HFFc6 (cell line): ENCODE measurements at regions not wholly inside any gene's neighbourhood (a gene's known extent, or its start where the extent isn't known, plus 50 kb on each side); places are given as distances from the start of the nearest gene placed in this dataset.

ENCODE experiments used
- DNase-seq: peaks from one replicate; pipeline ENCODE4 v3.0.0-alpha.2; 2018
- H3K27ac Mint-ChIP-seq: 2 replicates; pipeline ENCODE4 v1.8.0; 2020; ENCODE audit warnings: mild to moderate bottlenecking, mixed read lengths
- H3K27me3 Mint-ChIP-seq: 2 replicates; pipeline ENCODE4 v1.8.0; 2021; ENCODE audit warnings: mild to moderate bottlenecking, moderate library complexity, mixed read lengths; ENCODE audit not compliant: insufficient read depth
- H3K36me3 Mint-ChIP-seq: 2 replicates; pipeline ENCODE4 v1.8.0; 2021; ENCODE audit warnings: low read depth, mixed read lengths
- H3K4me1 Mint-ChIP-seq: 2 replicates; pipeline ENCODE4 v1.8.0; 2020; ENCODE audit warnings: low read depth, mixed read lengths
- H3K4me3 Mint-ChIP-seq: 2 replicates; pipeline ENCODE4 v1.8.0; 2020; ENCODE audit warnings: mild to moderate bottlenecking, moderate library complexity, mixed read lengths
- H3K9me3 Mint-ChIP-seq: 2 replicates; pipeline ENCODE4 v1.8.0; 2020; ENCODE audit warnings: mild to moderate bottlenecking, mixed read lengths
- CTCF ChIP-seq: fragments of 200-600 bp; sonication (generic); IDR thresholded peaks from 2 replicates; pipeline ENCODE4 v1.5.0; 2021; ENCODE audit warnings: antibody characterized with exemption, mild to moderate bottlenecking

GRCh38 chr1:14055442-14056223 is 355.6 kb downstream of the PRDM2 start:
- no peaks in the 10 kb centered on the region for H3K27me3 Mint-ChIP-seq
- no peak overlapping the region for H3K4me3 Mint-ChIP-seq
- no peak for TF ChIP-seq CTCF
- no peak for DNase-seq
- peaks cover 6% of the 10 kb centered on the region; the same call in 1 of the 2 replicates for H3K36me3 Mint-ChIP-seq
- H3K9me3 Mint-ChIP-seq = peaks cover 74% of the 10 kb centered on the region
- no peaks in the 10 kb centered on the region for H3K4me1 Mint-ChIP-seq
- no peak overlapping the region for H3K27ac Mint-ChIP-seq

- TF ChIP-seq CTCF = no peak
- H3K27me3 Mint-ChIP-seq = peaks cover 2% of the 10 kb centered on the region
- no peak for DNase-seq
- no peak overlapping the region for H3K27ac Mint-ChIP-seq
- H3K4me3 Mint-ChIP-seq = no peak overlapping the region
- no peaks in the 10 kb centered on the region for H3K4me1 Mint-ChIP-seq
- H3K9me3 Mint-ChIP-seq = peaks cover 62% of the 10 kb centered on the region
- no peaks in the 10 kb centered on the region for H3K36me3 Mint-ChIP-seq
Measured at GRCh38 chr1:14057640-14058039, 357.7 kb downstream of the PRDM2 start.

- no peak overlapping the region for H3K27ac Mint-ChIP-seq
- no peak for TF ChIP-seq CTCF
- H3K9me3 Mint-ChIP-seq = peaks cover 58% of the 10 kb centered on the region
- no peaks in the 10 kb centered on the region for H3K36me3 Mint-ChIP-seq
- no peak overlapping the region for H3K4me3 Mint-ChIP-seq
- DNase-seq = no peak
- peaks cover 4% of the 10 kb centered on the region for H3K27me3 Mint-ChIP-seq
- no peaks in the 10 kb centered on the region for H3K4me1 Mint-ChIP-seq
Measured at GRCh38 chr1:14061204-14061603, 361.2 kb downstream of the PRDM2 start.

GRCh38 chr1:14061722-14062121 is 361.7 kb downstream of the PRDM2 start:
- Mint-ChIP-seq H3K27me3 (peaks cover 4% of the 10 kb centered on the region), H3K9me3 (peaks cover 53% of the 10 kb centered on the region), H3K4me1 (no peaks in the 10 kb centered on the region), H3K4me3 (no peak overlapping the region), H3K36me3 (0 out of 2 replicates have a peak, but pooled peaks cover under 1% of the 10 kb centered on the region), H3K27ac (no peak overlapping the region)
- no peak for TF ChIP-seq CTCF
- no peak for DNase-seq

GRCh38 chr1:14062669-14063068 is 362.7 kb downstream of the PRDM2 start:
- Mint-ChIP-seq H3K4me1 (no peaks in the 10 kb centered on the region), H3K36me3 (0 out of 2 replicates have a peak, but pooled peaks cover 5% of the 10 kb centered on the region), H3K9me3 (peaks cover 51% of the 10 kb centered on the region), H3K27ac (no peak overlapping the region), H3K27me3 (peaks cover 4% of the 10 kb centered on the region), H3K4me3 (no peak overlapping the region)
- no peak for TF ChIP-seq CTCF
- DNase-seq = no peak
